Retinal pigment epithelial cell (primary cell): ENCODE measurements at regions not wholly inside any gene's neighbourhood (a gene's known extent, or its start where the extent isn't known, plus 50 kb on each side); places are given as distances from the start of the nearest gene placed in this dataset.

ENCODE experiments used
- DNase-seq: peaks from one replicate; pipeline ENCODE4 v3.0.0-alpha.2; 2010; ENCODE audit warnings: low read depth
- H3K4me3 ChIP-seq: 2 replicates; pipeline ENCODE4 v1.5.1; 2011; ENCODE audit warnings: mild to moderate bottlenecking, low read length, control low read depth, moderate library complexity
- TF ChIP-seq, protein P1 (sequence below): conservative IDR thresholded peaks from 2 replicates; pipeline ENCODE4 v1.5.1; 2011; ENCODE audit warnings: low read depth, low read length, control low read depth, inconsistent platforms

- no peak overlapping the region for H3K4me3 ChIP-seq
- DNase-seq, result no peak
- TF ChIP-seq, protein P1, sequence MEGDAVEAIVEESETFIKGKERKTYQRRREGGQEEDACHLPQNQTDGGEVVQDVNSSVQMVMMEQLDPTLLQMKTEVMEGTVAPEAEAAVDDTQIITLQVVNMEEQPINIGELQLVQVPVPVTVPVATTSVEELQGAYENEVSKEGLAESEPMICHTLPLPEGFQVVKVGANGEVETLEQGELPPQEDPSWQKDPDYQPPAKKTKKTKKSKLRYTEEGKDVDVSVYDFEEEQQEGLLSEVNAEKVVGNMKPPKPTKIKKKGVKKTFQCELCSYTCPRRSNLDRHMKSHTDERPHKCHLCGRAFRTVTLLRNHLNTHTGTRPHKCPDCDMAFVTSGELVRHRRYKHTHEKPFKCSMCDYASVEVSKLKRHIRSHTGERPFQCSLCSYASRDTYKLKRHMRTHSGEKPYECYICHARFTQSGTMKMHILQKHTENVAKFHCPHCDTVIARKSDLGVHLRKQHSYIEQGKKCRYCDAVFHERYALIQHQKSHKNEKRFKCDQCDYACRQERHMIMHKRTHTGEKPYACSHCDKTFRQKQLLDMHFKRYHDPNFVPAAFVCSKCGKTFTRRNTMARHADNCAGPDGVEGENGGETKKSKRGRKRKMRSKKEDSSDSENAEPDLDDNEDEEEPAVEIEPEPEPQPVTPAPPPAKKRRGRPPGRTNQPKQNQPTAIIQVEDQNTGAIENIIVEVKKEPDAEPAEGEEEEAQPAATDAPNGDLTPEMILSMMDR, result no peak
These were observed 335.5 kb upstream of the NOX3 start for GRCh38 chr6:155791186-155791585.

DNA sequence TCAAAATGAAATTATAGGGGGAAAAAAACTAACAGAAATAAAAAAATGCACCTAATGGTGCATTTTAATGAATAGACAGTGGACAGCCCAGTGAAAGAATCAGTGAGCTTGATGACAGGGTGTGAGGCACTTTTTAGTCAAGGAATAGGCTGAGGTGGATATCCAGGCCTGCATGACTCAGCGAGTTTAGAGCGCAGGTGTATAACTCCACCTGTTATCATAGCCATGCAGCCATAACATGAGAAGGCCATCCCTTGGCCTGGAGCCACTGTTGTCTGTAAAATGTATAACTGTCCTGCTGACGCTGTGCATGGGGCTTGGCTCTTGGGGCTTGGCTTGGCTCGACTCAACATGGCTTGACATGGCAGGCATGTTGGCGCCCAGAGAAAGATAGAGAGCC is 331.5 kb upstream of the NOX3 start:
- TF ChIP-seq, protein P1, result no peak
- no peak overlapping the region for H3K4me3 ChIP-seq
- DNase-seq, result no peak

DNA sequence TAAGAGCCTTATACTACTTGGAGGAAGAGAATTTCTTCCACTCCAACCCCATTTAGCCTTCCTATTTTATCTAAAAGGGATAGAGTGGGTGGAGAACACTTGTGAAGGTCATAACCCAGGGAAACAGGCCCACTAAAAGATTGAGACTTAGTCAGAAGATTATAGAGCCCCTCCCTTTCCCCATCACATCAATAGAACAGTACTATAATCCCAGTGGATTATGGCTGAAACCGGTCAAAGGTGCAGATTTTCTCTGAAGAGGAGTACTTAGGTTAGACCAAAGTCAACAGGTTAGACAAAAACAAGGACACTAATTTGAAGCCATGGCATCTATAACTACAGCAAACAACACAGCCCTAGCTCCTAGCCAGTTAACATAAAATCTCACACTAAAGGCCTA is 330.9 kb upstream of the NOX3 start:
- no peak for DNase-seq
- no peak overlapping the region for H3K4me3 ChIP-seq
- TF ChIP-seq, protein P1, result no peak

- DNase-seq, result no peak
- no peak overlapping the region for H3K4me3 ChIP-seq
- TF ChIP-seq, protein P1, result peak; percentile 1
These were observed 327.3 kb upstream of the NOX3 start for GRCh38 chr6:155782739-155783459.

DNA sequence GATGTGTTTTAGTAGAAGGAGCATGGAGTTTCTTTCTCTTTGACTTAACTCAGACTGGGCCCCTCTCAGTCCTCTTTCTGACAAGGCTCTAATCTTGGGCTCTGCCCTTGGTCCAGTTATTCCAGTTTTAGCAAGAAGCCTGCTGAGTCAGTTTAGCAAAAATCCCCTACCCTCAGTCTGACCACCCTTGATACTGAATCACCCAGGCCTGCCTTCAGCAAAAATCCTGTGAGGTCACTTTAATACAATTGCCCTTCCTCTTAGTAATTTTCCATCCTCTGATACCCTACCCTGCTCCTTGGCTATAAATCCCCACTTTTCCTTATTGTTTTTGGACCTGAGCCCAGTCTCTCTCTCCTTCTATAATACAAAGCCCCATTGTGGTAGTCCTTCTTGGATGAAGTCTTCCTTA is 326.7 kb upstream of the NOX3 start:
- no peak overlapping the region for H3K4me3 ChIP-seq
- TF ChIP-seq, protein P1, result no peak
- peak; percentile 96 for DNase-seq

GRCh38 chr6:155779456-155779855 is 323.8 kb upstream of the NOX3 start:
- TF ChIP-seq, protein P1, result no peak
- no peak overlapping the region for H3K4me3 ChIP-seq
- no peak for DNase-seq

DNA sequence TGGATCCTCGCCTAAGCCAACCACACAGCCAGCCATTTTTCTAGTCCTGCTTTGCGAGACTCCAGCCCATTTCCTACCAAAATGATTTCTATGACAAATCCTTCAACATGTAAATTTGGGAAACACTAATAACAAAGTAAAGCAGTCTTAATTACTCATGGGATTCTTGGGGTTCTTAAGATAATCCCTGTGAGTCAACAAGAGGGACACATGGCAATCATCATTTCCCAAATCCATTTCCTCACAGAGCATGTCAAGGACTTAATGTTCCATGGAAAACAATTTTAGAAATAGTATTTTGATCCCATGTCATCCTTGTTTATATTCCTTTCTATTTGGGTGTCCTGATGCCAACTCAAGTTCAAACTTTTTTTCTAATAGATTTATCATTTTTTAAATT is 322.7 kb upstream of the NOX3 start:
- peak; percentile 39 for DNase-seq
- TF ChIP-seq, protein P1, result no peak
- no peak overlapping the region for H3K4me3 ChIP-seq
